HL-60 (cell line): ENCODE measurements at regions not wholly inside any gene's neighbourhood (a gene's known extent, or its start where the extent isn't known, plus 50 kb on each side); places are given as distances from the start of the nearest gene placed in this dataset.

Experiments
- GABPA ChIP-seq: IDR thresholded peaks from 2 replicates; pipeline ENCODE4 v1.6.1; 2012; ENCODE audit warnings: low read depth
- TF ChIP-seq, protein P1 (sequence below): IDR thresholded peaks from one replicate; pipeline ENCODE4 v1.5.1; 2011; ENCODE audit warnings: low read length, control low read depth, inconsistent platforms; ENCODE audit not compliant: insufficient read depth

DNA sequence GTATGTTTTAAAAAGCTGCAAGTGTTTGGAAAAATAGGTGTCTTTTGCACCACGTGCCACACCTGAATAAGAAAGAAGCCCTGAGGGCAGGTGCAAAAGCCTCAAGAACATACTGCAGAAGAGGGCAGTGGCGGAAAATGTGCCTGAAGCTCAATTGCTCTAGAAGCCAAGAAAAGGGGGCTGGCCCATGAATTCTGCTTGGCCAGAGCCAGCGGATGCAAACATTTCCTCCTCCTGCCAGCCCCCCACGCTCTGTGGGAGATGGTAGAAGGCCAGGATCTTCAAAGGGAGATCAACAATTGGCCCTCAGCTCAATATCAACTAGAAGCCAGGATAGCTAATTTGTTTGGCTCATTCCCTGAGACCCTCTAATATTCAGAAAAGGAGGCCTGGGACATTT lies 80.3 kb upstream of the TMEM132D start:
- TF ChIP-seq, protein P1, sequence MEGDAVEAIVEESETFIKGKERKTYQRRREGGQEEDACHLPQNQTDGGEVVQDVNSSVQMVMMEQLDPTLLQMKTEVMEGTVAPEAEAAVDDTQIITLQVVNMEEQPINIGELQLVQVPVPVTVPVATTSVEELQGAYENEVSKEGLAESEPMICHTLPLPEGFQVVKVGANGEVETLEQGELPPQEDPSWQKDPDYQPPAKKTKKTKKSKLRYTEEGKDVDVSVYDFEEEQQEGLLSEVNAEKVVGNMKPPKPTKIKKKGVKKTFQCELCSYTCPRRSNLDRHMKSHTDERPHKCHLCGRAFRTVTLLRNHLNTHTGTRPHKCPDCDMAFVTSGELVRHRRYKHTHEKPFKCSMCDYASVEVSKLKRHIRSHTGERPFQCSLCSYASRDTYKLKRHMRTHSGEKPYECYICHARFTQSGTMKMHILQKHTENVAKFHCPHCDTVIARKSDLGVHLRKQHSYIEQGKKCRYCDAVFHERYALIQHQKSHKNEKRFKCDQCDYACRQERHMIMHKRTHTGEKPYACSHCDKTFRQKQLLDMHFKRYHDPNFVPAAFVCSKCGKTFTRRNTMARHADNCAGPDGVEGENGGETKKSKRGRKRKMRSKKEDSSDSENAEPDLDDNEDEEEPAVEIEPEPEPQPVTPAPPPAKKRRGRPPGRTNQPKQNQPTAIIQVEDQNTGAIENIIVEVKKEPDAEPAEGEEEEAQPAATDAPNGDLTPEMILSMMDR: no peak
- no peak for TF ChIP-seq GABPA
